GM12878 (cell line): ENCODE measurements at regions not wholly inside any gene's neighbourhood (a gene's known extent, or its start where the extent isn't known, plus 50 kb on each side); places are given as distances from the start of the nearest gene placed in this dataset.

ENCODE experiments used
- ATAC-seq: fragments of 200-7000 bp; cut with Tn5 transposase; 3 replicates; pipeline ENCODE4 v1.9.1; 2020; ENCODE audit warnings: mild to moderate bottlenecking, moderate library complexity
- BruUV-seq: library from RNA; stranded (reverse); fragments of 400-500 nt; replicated peaks from 2 replicates; lab custom pipeline; 2021; lab: Mats Ljungman, UMichigan
- CTCF ChIA-PET: fragments of 300-600 bp; sonication (Branson Sonifier 250); formaldehyde crosslinking; extraction: SDS; loops from one replicate; lab custom pipeline; 2021; ENCODE audit warnings: inconsistent platforms; lab: Yijun Ruan, JAX
- POLR2A ChIA-PET: fragments of 350-600 bp; formaldehyde crosslinking; extraction: SDS; loops from one replicate; lab custom pipeline; 2021; ENCODE audit warnings: inconsistent platforms; lab: Charles Lee
- RAD21 ChIA-PET: fragments of 300-600 bp; sonication (Branson Sonifier 250); formaldehyde crosslinking; loops from one replicate; lab custom pipeline; 2023; ENCODE audit warnings: antibody characterized with exemption; ENCODE audit not compliant: unreplicated experiment; lab: Charles Lee
- SMC1A ChIA-PET: fragments of 300-600 bp; sonication (Branson Sonifier 250); formaldehyde crosslinking; loops from one replicate; lab custom pipeline; 2023; ENCODE audit not compliant: unreplicated experiment, uncharacterized antibody; lab: Charles Lee
- DNase-seq: peaks from one replicate; pipeline ENCODE4 v3.0.0-alpha.2; 2011; ENCODE audit warnings: low read depth, low spot score
- FAIRE-seq: peaks from 3 replicates; lab custom pipeline; 2011; peaks lifted over from hg19 to GRCh38; lab: Jason Lieb, UNC
- H2AFZ ChIP-seq: 2 replicates; pipeline ENCODE4 v1.6.0; 2011; ENCODE audit warnings: low read depth, low read length, control low read depth; ENCODE audit not compliant: control insufficient read depth
- H3K27ac ChIP-seq: 2 replicates; pipeline ENCODE4 v1.5.1; 2011; ENCODE audit warnings: control low read depth; ENCODE audit not compliant: control insufficient read depth, insufficient read depth
- H3K27me3 ChIP-seq, 2 experiments: replicated peaks in 1 of 2; 2 replicates each; pipeline versions ENCODE4 v1.6.0 to v1.6.1; 2011; ENCODE audit warnings: low read length in 1 of 2; ENCODE audit not compliant: control insufficient read depth in 2 of 2, insufficient read depth in 2 of 2
- H3K36me3 ChIP-seq, 2 experiments: 2 replicates each; pipeline ENCODE4 v1.5.1; 2011; ENCODE audit warnings: low read length in 1 of 2; ENCODE audit not compliant: control insufficient read depth in 2 of 2, insufficient read depth in 2 of 2
- H3K4me1 ChIP-seq: 2 replicates; pipeline ENCODE4 v1.6.1; 2011; ENCODE audit warnings: mild to moderate bottlenecking, low read length, moderate library complexity, mixed read lengths; ENCODE audit not compliant: control insufficient read depth, insufficient read depth
- H3K4me2 ChIP-seq: 2 replicates; pipeline ENCODE4 v1.6.0; 2011; ENCODE audit warnings: control low read depth; ENCODE audit not compliant: control insufficient read depth, insufficient read depth
- H3K4me3 ChIP-seq: fragments of 200-600 bp; sonication (generic); 2 replicates; pipeline ENCODE4 v1.5.1; 2016
- H3K79me2 ChIP-seq: 2 replicates; pipeline ENCODE4 v1.6.0; 2011; ENCODE audit warnings: low read length; ENCODE audit not compliant: control insufficient read depth, insufficient read depth
- H3K9ac ChIP-seq: 2 replicates; pipeline ENCODE4 v1.8.0; 2011; ENCODE audit warnings: low read length, control low read depth, mixed read lengths; ENCODE audit not compliant: control insufficient read depth, insufficient read depth
- H3K9me3 ChIP-seq: replicated peaks from 3 replicates; pipeline ENCODE4 v1.5.1; 2011; ENCODE audit warnings: mild to moderate bottlenecking, low read length; ENCODE audit not compliant: control insufficient read depth, insufficient read depth
- H4K20me1 ChIP-seq: 2 replicates; pipeline ENCODE4 v1.6.0; 2011; ENCODE audit not compliant: control insufficient read depth, insufficient read depth
- ATF2 ChIP-seq: IDR thresholded peaks from 2 replicates; pipeline ENCODE4 v1.6.1; 2012; ENCODE audit warnings: low read length, inconsistent platforms
- BRCA1 ChIP-seq: IDR thresholded peaks from 2 replicates; pipeline ENCODE4 v1.6.1; 2011; ENCODE audit warnings: low read depth, low read length, improper control_type of control experiment
- CHD2 ChIP-seq: IDR thresholded peaks from 2 replicates; pipeline ENCODE4 v1.6.1; 2011; ENCODE audit warnings: low read depth, low read length, improper control_type of control experiment, borderline replicate concordance
- EED ChIP-seq: sonication (generic); IDR thresholded peaks from 2 replicates; pipeline ENCODE4 v1.6.1; 2016; ENCODE audit warnings: antibody characterized with exemption, low read depth
- FOXM1 ChIP-seq: IDR thresholded peaks from 2 replicates; pipeline ENCODE4 v1.6.1; 2012; ENCODE audit warnings: low read depth, mild to moderate bottlenecking, inconsistent platforms, low read length, moderate library complexity
- HDGF ChIP-seq: fragments of 450-650 bp; IDR thresholded peaks from 2 replicates; pipeline ENCODE4 v1.6.1; 2016; ENCODE audit warnings: antibody characterized with exemption
- IKZF2 ChIP-seq, 2 experiments: fragments of 450-650 bp; IDR thresholded peaks; 2 replicates each; pipeline ENCODE4 v1.6.1; 2017; ENCODE audit warnings: mild to moderate bottlenecking in 2 of 2, moderate library complexity in 2 of 2
- KAT2A ChIP-seq: conservative IDR thresholded peaks from 2 replicates; pipeline ENCODE4 v1.6.1; 2011; ENCODE audit warnings: low read depth, low read length; ENCODE audit not compliant: control insufficient read depth
- MXI1 ChIP-seq: fragments of 150-350 bp; IDR thresholded peaks from 2 replicates; pipeline ENCODE4 v1.6.1; 2011; ENCODE audit warnings: low read depth, mild to moderate bottlenecking, inconsistent platforms, low read length, improper control_type of control experiment
- PBX3 ChIP-seq: IDR thresholded peaks from 2 replicates; pipeline ENCODE4 v1.6.1; 2011; ENCODE audit warnings: mild to moderate bottlenecking, low read depth, low read length, moderate library complexity; ENCODE audit not compliant: insufficient replicate concordance
- POU2F2 ChIP-seq: IDR thresholded peaks from 3 replicates; pipeline ENCODE4 v1.6.1; 2011; ENCODE audit warnings: low read depth, mild to moderate bottlenecking, low read length, borderline replicate concordance
- SMC3 ChIP-seq: IDR thresholded peaks from 2 replicates; pipeline ENCODE4 v1.6.1; 2011; ENCODE audit warnings: low read length, improper control_type of control experiment, borderline replicate concordance
- SUPT20H ChIP-seq: IDR thresholded peaks from 2 replicates; pipeline ENCODE4 v1.6.1; 2011; ENCODE audit warnings: low read depth, mild to moderate bottlenecking, low read length, moderate library complexity, borderline replicate concordance; ENCODE audit not compliant: control insufficient read depth
- TCF3 ChIP-seq: IDR thresholded peaks from 2 replicates; pipeline ENCODE4 v1.6.1; 2012; ENCODE audit warnings: low read depth, mild to moderate bottlenecking, low read length, borderline replicate concordance; ENCODE audit not compliant: insufficient read depth
- ZBTB33 ChIP-seq: fragments of 450-650 bp; IDR thresholded peaks from 2 replicates; pipeline ENCODE4 v1.6.1; 2017; ENCODE audit warnings: mild to moderate bottlenecking
- ZBTB40 ChIP-seq: fragments of 450-650 bp; IDR thresholded peaks from 2 replicates; pipeline ENCODE4 v1.6.1; 2016; ENCODE audit warnings: mild to moderate bottlenecking, moderate library complexity, borderline replicate concordance
- WGBS: methylation state at CpG from one replicate; pipeline ENCODE4 v1.1.6; 2016; ENCODE audit warnings: low lambda C conversion rate; ENCODE audit not compliant: insufficient replicate concordance, insufficient coverage; ENCODE audit errors: missing lambda C conversion rate; 5-methylcytosine and 5-hydroxymethylcytosine counted together
- in situ Hi-C: fragments of 300-500 bp; cut with MboI; formaldehyde crosslinking; loops from 9 replicates; pipeline ENCODE4 v1.14.3; 2018; ENCODE audit warnings: mixed read lengths
- intact Hi-C: fragments of 100-400 bp; cut with micrococcal nuclease; formaldehyde crosslinking; loops from one replicate; pipeline ENCODE4 v1.14.2; 2022; ENCODE audit not compliant: unreplicated experiment

GRCh38 chr5:19247302-19247701 lies 740.7 kb downstream of the CDH18 start (continued):
- no peak for TF ChIP-seq PBX3
- TF ChIP-seq IKZF2 (IDR thresholded peaks at IDR 0.05): no peak
- no peak for TF ChIP-seq MXI1

- WGBS: 0% methylated on average over 1 of the region's 1 CpG
- H3K27me3 ChIP-seq: no peaks in the 10 kb centered on the region
- H3K79me2 ChIP-seq: no peaks in the 10 kb centered on the region
- H3K4me1 ChIP-seq: no peaks in the 10 kb centered on the region
- no peaks in the 10 kb centered on the region for H3K9me3 ChIP-seq
- H2AFZ ChIP-seq: no peak overlapping the region
- ATAC-seq (no peak), FAIRE-seq (no peak), DNase-seq (no peak)
- no peaks in the 10 kb centered on the region for H4K20me1 ChIP-seq
- H3K4me3 ChIP-seq: no peak overlapping the region
- H3K27ac ChIP-seq: no peak overlapping the region
- SMC1A ChIA-PET: interaction anchor here (1.6 kb wide), 1 partner anchor 15 kb away, joined by 4 read pairs; no protein-coding TSS in a partner anchor
- POLR2A ChIA-PET: no interaction called here
- no peaks in the 10 kb centered on the region for H3K36me3 ChIP-seq
- H3K9ac ChIP-seq: no peak overlapping the region
- in situ Hi-C loops: no loop called here
- no TSS peak for BruUV-seq
- CTCF ChIA-PET: no interaction called here
- intact Hi-C loops: no loop called here
- no peak overlapping the region for H3K4me2 ChIP-seq
- RAD21 ChIA-PET: no interaction called here
- TF ChIP-seq POU2F2: no peak
- no peak for TF ChIP-seq SMC3
- TF ChIP-seq ATF2: no peak
- no peak for TF ChIP-seq ZBTB33
- no peak for TF ChIP-seq FOXM1
- no peak for TF ChIP-seq CHD2
- TF ChIP-seq BRCA1: no peak
- TF ChIP-seq SUPT20H: no peak
- no peak for TF ChIP-seq ZBTB40
- TF ChIP-seq KAT2A: no peak
- TF ChIP-seq TCF3: no peak
- TF ChIP-seq EED: no peak
- no peak for TF ChIP-seq HDGF
These were observed 732.0 kb downstream of the CDH18 start for GRCh38 chr5:19256036-19256435.
